GM12878 (cell line): ENCODE measurements at regions not wholly inside any gene's neighbourhood (a gene's known extent, or its start where the extent isn't known, plus 50 kb on each side); places are given as distances from the start of the nearest gene placed in this dataset.

Source experiments
- CBX5 ChIP-seq: sonication (generic); IDR thresholded peaks from 2 replicates; pipeline ENCODE4 v1.6.1; 2016; ENCODE audit warnings: low read depth, moderate library complexity, mild to moderate bottlenecking, inconsistent platforms
- CEBPB ChIP-seq, 2 experiments: fragments of 150-350 bp in 1 of 2; IDR thresholded peaks; 2 replicates each; pipeline ENCODE4 v1.6.1; 2012 to 2014; ENCODE audit warnings: low read depth in 2 of 2, low read length in 2 of 2, borderline replicate concordance in 1 of 2, inconsistent platforms in 1 of 2
- CHD1 ChIP-seq: IDR thresholded peaks from 2 replicates; pipeline ENCODE4 v1.6.1; 2012; ENCODE audit warnings: low read depth, low read length, improper control_type of control experiment
- E2F4 ChIP-seq: IDR thresholded peaks from 2 replicates; pipeline ENCODE4 v1.6.1; 2012; ENCODE audit warnings: low read depth, low read length, improper control_type of control experiment
- EGR1 ChIP-seq, 2 experiments: IDR thresholded peaks; 1 replicate in 1 of 2; 2 replicates in 1 of 2; pipeline ENCODE4 v1.6.1; 2011 to 2012; ENCODE audit warnings: low read depth in 2 of 2, low read length in 2 of 2, borderline replicate concordance in 1 of 2, mild to moderate bottlenecking in 1 of 2, moderate library complexity in 1 of 2
- EP300 ChIP-seq, 2 experiments: fragments of 150-350 bp in 1 of 2; IDR thresholded peaks; 2 replicates each; pipeline ENCODE4 v1.6.1; 2011 to 2012; ENCODE audit warnings: low read depth in 2 of 2, low read length in 2 of 2, borderline replicate concordance in 1 of 2, improper control_type of control experiment in 1 of 2, inconsistent platforms in 1 of 2; ENCODE audit not compliant: control insufficient read depth in 1 of 2
- GABPA ChIP-seq: IDR thresholded peaks from 2 replicates; pipeline ENCODE4 v1.6.1; 2014; ENCODE audit warnings: antibody characterized with exemption, low read depth, mild to moderate bottlenecking, inconsistent platforms
- GATAD2B ChIP-seq: fragments of 450-650 bp; conservative IDR thresholded peaks from 2 replicates; pipeline ENCODE4 v1.6.1; 2017; ENCODE audit warnings: low read depth, mild to moderate bottlenecking, moderate library complexity
- HDAC2 ChIP-seq: fragments of 200-600 bp; sonication (generic); IDR thresholded peaks from 2 replicates; pipeline ENCODE4 v1.6.1; 2017
- IKZF1 ChIP-seq: fragments of 450-650 bp; conservative IDR thresholded peaks from 2 replicates; pipeline ENCODE4 v1.6.1; 2017; ENCODE audit warnings: antibody characterized with exemption, mild to moderate bottlenecking
- IKZF2 ChIP-seq, 2 experiments: fragments of 450-650 bp; IDR thresholded peaks; 2 replicates each; pipeline ENCODE4 v1.6.1; 2017; ENCODE audit warnings: mild to moderate bottlenecking in 2 of 2, moderate library complexity in 2 of 2
- JUND ChIP-seq: IDR thresholded peaks from 2 replicates; pipeline ENCODE4 v1.6.1; 2012; ENCODE audit warnings: low read depth, mild to moderate bottlenecking, low read length, improper control_type of control experiment, moderate library complexity
- MXI1 ChIP-seq: fragments of 150-350 bp; IDR thresholded peaks from 2 replicates; pipeline ENCODE4 v1.6.1; 2011; ENCODE audit warnings: low read depth, mild to moderate bottlenecking, inconsistent platforms, low read length, improper control_type of control experiment
- NFYB ChIP-seq: IDR thresholded peaks from 2 replicates; pipeline ENCODE4 v1.6.1; 2011; ENCODE audit warnings: low read depth, mild to moderate bottlenecking, low read length, improper control_type of control experiment, moderate library complexity; ENCODE audit not compliant: insufficient read depth
- NRF1 ChIP-seq: conservative IDR thresholded peaks from 2 replicates; pipeline ENCODE4 v1.6.1; 2011; ENCODE audit warnings: mild to moderate bottlenecking, low read depth, low read length, improper control_type of control experiment
- POLR2AphosphoS5 ChIP-seq: IDR thresholded peaks from 2 replicates; pipeline ENCODE4 v1.6.1; 2011; ENCODE audit warnings: mild to moderate bottlenecking, low read length, inconsistent platforms
- RAD51 ChIP-seq: fragments of 450-650 bp; IDR thresholded peaks from 2 replicates; pipeline ENCODE4 v1.6.1; 2016; ENCODE audit warnings: moderate library complexity, mild to moderate bottlenecking, inconsistent platforms
- RUNX3 ChIP-seq: IDR thresholded peaks from 2 replicates; pipeline ENCODE4 v1.6.1; 2012; ENCODE audit warnings: low read length, inconsistent platforms
- SMAD1 ChIP-seq: fragments of 450-650 bp; IDR thresholded peaks from 2 replicates; pipeline ENCODE4 v1.6.1; 2018; ENCODE audit warnings: mild to moderate bottlenecking, low read depth; ENCODE audit not compliant: partially characterized antibody
- STAT1 ChIP-seq: fragments of 450-650 bp; conservative IDR thresholded peaks from 2 replicates; pipeline ENCODE4 v1.6.1; 2014; ENCODE audit warnings: antibody characterized with exemption, mild to moderate bottlenecking
- SUPT20H ChIP-seq: IDR thresholded peaks from 2 replicates; pipeline ENCODE4 v1.6.1; 2011; ENCODE audit warnings: low read depth, mild to moderate bottlenecking, low read length, moderate library complexity, borderline replicate concordance; ENCODE audit not compliant: control insufficient read depth
- ZNF217 ChIP-seq: fragments of 450-650 bp; IDR thresholded peaks from 2 replicates; pipeline ENCODE4 v1.6.1; 2017; ENCODE audit warnings: antibody characterized with exemption, mild to moderate bottlenecking
- ZNF24 ChIP-seq: fragments of 450-650 bp; IDR thresholded peaks from 2 replicates; pipeline ENCODE4 v1.6.1; 2017; ENCODE audit warnings: antibody characterized with exemption, mild to moderate bottlenecking
- ZNF384 ChIP-seq: IDR thresholded peaks from 2 replicates; pipeline ENCODE4 v1.6.1; 2012; ENCODE audit warnings: low read depth, mild to moderate bottlenecking, low read length, improper control_type of control experiment, borderline replicate concordance
- TF ChIP-seq, protein P1 (sequence below): fragments of 450-650 bp; IDR thresholded peaks from 2 replicates; pipeline ENCODE4 v1.6.1; 2016; ENCODE audit warnings: mild to moderate bottlenecking
- TF ChIP-seq, protein P2 (sequence below): IDR thresholded peaks from 2 replicates; pipeline ENCODE4 v1.6.1; 2011; ENCODE audit warnings: low read depth, mild to moderate bottlenecking, low read length, moderate library complexity, borderline replicate concordance; ENCODE audit errors: extremely low read depth
- TF ChIP-seq, protein P3 (sequence below): IDR thresholded peaks from 2 replicates; pipeline ENCODE4 v1.6.1; 2011; ENCODE audit warnings: mild to moderate bottlenecking, low read depth, low read length, moderate library complexity; ENCODE audit not compliant: insufficient replicate concordance

DNA sequence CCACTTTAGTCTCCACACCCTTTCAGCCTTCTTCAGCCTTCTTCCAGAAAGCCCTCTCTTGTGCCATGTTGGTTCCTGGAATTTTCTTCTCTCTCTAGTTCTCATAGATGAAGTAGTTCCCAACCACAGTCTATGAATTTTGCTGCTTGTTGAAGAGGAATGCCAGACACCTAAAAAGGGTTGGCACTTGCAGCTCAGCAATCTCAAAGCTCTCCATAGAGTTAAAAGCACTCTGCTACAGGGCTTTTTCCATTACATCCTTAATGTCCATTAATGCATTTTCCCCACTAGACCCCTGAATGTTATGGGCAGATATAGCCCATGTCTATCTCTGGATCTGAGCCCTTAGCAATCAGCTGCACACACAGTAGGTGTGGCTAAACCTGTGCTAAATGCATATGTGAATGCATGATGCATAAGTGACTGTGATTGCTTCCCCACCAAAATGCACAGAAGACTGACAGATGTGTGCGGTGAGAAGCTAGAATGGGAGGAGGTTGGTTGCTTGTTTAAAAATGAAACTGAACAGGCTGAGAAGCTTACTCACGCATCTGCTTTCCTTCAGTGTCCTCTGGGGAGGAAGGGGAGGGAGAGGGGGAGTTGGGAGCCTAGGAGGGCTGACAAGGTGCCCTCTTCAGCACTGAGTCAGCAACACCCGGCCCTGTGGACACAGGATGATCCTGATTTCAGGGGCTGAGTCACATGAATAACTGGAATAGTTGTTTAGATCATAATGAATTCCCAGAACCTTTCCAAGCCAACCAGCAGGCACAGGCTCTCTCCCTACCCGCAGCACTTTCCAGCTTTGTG, 146.1 kb upstream of the FGGY start (continued):
- TF ChIP-seq MXI1 (0 out of 2 replicates have a peak, but pooled peaks have one; percentile 20), CBX5 (no peak), SMAD1 (no peak), IKZF1 (peak; percentile 38), ZNF217 (no peak), IKZF2 (IDR thresholded peaks at IDR 0.05) (0 out of 4 replicates have a peak, but pooled peaks have one; percentile 26 to 45), NRF1 (no peak), GABPA (no peak), POLR2AphosphoS5 (no peak), EP300 (IDR thresholded peaks at IDR 0.05; ENCODE audit: borderline replicate concordance in 1 of 2, control insufficient read depth in 1 of 2, low read depth in 2 of 2, low read length in 2 of 2) (0 out of 4 replicates have a peak, but pooled peaks of 1 of the 2 experiments have one; percentile 3), ZNF384 (no peak), SUPT20H (no peak), E2F4 (no peak), NFYB (no peak), JUND (no peak), RUNX3 (peak; percentile 64), HDAC2 (no peak), GATAD2B (no peak), STAT1 (no peak), EGR1 (IDR thresholded peaks at IDR 0.05; ENCODE audit: borderline replicate concordance in 1 of 2, low read depth in 2 of 2, low read length in 2 of 2) (no peak), CHD1 (no peak), ZNF24 (peak; percentile 52; the same call in 1 of the 2 replicates), RAD51 (no peak), CEBPB (IDR thresholded peaks at IDR 0.05; ENCODE audit: borderline replicate concordance in 1 of 2, low read depth in 2 of 2, low read length in 2 of 2) (no peak)
- TF ChIP-seq, protein P1, sequence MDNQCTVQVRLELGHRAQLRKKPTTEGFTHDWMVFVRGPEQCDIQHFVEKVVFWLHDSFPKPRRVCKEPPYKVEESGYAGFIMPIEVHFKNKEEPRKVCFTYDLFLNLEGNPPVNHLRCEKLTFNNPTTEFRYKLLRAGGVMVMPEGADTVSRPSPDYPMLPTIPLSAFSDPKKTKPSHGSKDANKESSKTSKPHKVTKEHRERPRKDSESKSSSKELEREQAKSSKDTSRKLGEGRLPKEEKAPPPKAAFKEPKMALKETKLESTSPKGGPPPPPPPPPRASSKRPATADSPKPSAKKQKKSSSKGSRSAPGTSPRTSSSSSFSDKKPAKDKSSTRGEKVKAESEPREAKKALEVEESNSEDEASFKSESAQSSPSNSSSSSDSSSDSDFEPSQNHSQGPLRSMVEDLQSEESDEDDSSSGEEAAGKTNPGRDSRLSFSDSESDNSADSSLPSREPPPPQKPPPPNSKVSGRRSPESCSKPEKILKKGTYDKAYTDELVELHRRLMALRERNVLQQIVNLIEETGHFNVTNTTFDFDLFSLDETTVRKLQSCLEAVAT: no peak
- TF ChIP-seq, protein P2, sequence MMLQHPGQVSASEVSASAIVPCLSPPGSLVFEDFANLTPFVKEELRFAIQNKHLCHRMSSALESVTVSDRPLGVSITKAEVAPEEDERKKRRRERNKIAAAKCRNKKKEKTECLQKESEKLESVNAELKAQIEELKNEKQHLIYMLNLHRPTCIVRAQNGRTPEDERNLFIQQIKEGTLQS: no peak
- TF ChIP-seq, protein P3, sequence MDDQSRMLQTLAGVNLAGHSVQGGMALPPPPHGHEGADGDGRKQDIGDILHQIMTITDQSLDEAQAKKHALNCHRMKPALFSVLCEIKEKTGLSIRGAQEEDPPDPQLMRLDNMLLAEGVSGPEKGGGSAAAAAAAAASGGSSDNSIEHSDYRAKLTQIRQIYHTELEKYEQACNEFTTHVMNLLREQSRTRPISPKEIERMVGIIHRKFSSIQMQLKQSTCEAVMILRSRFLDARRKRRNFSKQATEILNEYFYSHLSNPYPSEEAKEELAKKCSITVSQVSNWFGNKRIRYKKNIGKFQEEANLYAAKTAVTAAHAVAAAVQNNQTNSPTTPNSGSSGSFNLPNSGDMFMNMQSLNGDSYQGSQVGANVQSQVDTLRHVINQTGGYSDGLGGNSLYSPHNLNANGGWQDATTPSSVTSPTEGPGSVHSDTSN: peak; percentile 19
